GM13976 (cell line): ENCODE measurements at regions not wholly inside any gene's neighbourhood (a gene's known extent, or its start where the extent isn't known, plus 50 kb on each side); places are given as distances from the start of the nearest gene placed in this dataset.
"Not testable (repeated sequence)": the region's sequence is repeated elsewhere in the genome, so short reads cannot be mapped to it uniquely, and the experiment has no call there.

Experiments
- DNase-seq: peaks from one replicate; pipeline ENCODE4 v3.0.0; 2012; ENCODE audit warnings: low spot score
- CTCF ChIP-seq: IDR thresholded peaks from 2 replicates; pipeline ENCODE4 v1.5.1; 2012; ENCODE audit warnings: borderline replicate concordance, mild to moderate bottlenecking; ENCODE audit not compliant: insufficient read depth; ENCODE audit errors: extremely low read depth, missing control alignments, control extremely low read depth
- in situ Hi-C: fragments of 300-500 bp; cut with MboI; formaldehyde crosslinking; loops from one replicate; pipeline ENCODE4 v1.12.0; 2022; ENCODE audit warnings: low sequenced_read_pairs, mixed read lengths, inconsistent platforms; ENCODE audit not compliant: unreplicated experiment

GRCh38 chr5:39654715-39655114 lies 229.9 kb upstream of the DAB2 start:
- TF ChIP-seq CTCF = no peak
- in situ Hi-C loops = no loop called here
- DNase-seq = no peak

GRCh38 chr5:39652481-39652880 lies 227.7 kb upstream of the DAB2 start:
- DNase-seq, in situ Hi-C loops: not testable (repeated sequence)

GRCh38 chr5:39652036-39652435 lies 227.3 kb upstream of the DAB2 start:
- in situ Hi-C loops = no loop called here
- DNase-seq = no peak

GRCh38 chr5:39650008-39650762 lies 225.4 kb upstream of the DAB2 start:
- in situ Hi-C loops = no loop called here
- DNase-seq = no peak

More at GRCh38 chr5:39652036-39652435, 227.3 kb upstream of the DAB2 start:
- no peak for TF ChIP-seq CTCF

GRCh38 chr5:39648848-39649227 lies 224.1 kb upstream of the DAB2 start:
- in situ Hi-C loops = no loop called here
- TF ChIP-seq CTCF = no peak
- no peak for DNase-seq

More at GRCh38 chr5:39650008-39650762, 225.4 kb upstream of the DAB2 start:
- TF ChIP-seq CTCF = no peak

GRCh38 chr5:39648085-39648847 lies 223.5 kb upstream of the DAB2 start:
- in situ Hi-C loops = no loop called here
- no peak for TF ChIP-seq CTCF
- no peak for DNase-seq

- TF ChIP-seq CTCF = no peak
- in situ Hi-C loops = no loop called here
- no peak for DNase-seq
These were observed 215.8 kb upstream of the DAB2 start for GRCh38 chr5:39640552-39640951.
